Suprapubic skin (tissue), 4 donors: ENCODE measurements at regions not wholly inside any gene's neighbourhood (a gene's known extent, or its start where the extent isn't known, plus 50 kb on each side); places are given as distances from the start of the nearest gene placed in this dataset.

Experiments
- DNase-seq, 2 donors: peaks; one replicate each; pipeline ENCODE4 v3.0.0-alpha.2; 2019; ENCODE audit warnings: low spot score in 2 of 2
- H3K27ac ChIP-seq: fragments of 200-600 bp; sonication (generic); one replicate; pipeline ENCODE4 v1.5.1; 2019
- H3K27me3 ChIP-seq: fragments of 200-600 bp; sonication (generic); one replicate; pipeline ENCODE4 v1.5.1; 2019
- H3K36me3 ChIP-seq: fragments of 200-600 bp; sonication (generic); one replicate; pipeline ENCODE4 v1.5.1; 2019
- H3K4me1 ChIP-seq: fragments of 200-600 bp; sonication (generic); one replicate; pipeline ENCODE4 v1.5.1; 2019
- H3K4me3 ChIP-seq: fragments of 200-600 bp; sonication (generic); one replicate; pipeline ENCODE4 v1.5.1; 2019; ENCODE audit warnings: mild to moderate bottlenecking
- H3K9me3 ChIP-seq: fragments of 200-600 bp; sonication (generic); one replicate; pipeline ENCODE4 v1.5.1; 2019
- EP300 ChIP-seq: sonication (generic); formaldehyde crosslinking; IDR thresholded peaks from one replicate; pipeline ENCODE4 v1.6.1; 2017; ENCODE audit warnings: antibody characterized with exemption
- POLR2A ChIP-seq, 2 donors: fragments of 450-650 bp; IDR thresholded peaks; one replicate each; pipeline ENCODE4 v1.6.1; 2017; ENCODE audit warnings: antibody characterized with exemption in 2 of 2, mild to moderate bottlenecking in 2 of 2, moderate library complexity in 2 of 2
- POLR2AphosphoS5 ChIP-seq, 3 donors: sonication (generic); formaldehyde crosslinking; IDR thresholded peaks; one replicate each; pipeline ENCODE4 v1.6.1; 2017; ENCODE audit warnings: antibody characterized with exemption in 3 of 3
- WGBS: methylation state at CpG from one replicate; pipeline ENCODE4 v1.1.5; 2018; 5-methylcytosine and 5-hydroxymethylcytosine counted together
- TF ChIP-seq, protein P1 (sequence below), 2 donors: fragments of 200-600 bp in 1 of 2; fragments of 450-650 bp in 1 of 2; sonication (generic) in 1 of 2; IDR thresholded peaks; one replicate each; pipeline ENCODE4 v1.5.1; 2016 to 2019; ENCODE audit warnings: antibody characterized with exemption in 2 of 2, mild to moderate bottlenecking in 1 of 2, moderate library complexity in 1 of 2

DNA sequence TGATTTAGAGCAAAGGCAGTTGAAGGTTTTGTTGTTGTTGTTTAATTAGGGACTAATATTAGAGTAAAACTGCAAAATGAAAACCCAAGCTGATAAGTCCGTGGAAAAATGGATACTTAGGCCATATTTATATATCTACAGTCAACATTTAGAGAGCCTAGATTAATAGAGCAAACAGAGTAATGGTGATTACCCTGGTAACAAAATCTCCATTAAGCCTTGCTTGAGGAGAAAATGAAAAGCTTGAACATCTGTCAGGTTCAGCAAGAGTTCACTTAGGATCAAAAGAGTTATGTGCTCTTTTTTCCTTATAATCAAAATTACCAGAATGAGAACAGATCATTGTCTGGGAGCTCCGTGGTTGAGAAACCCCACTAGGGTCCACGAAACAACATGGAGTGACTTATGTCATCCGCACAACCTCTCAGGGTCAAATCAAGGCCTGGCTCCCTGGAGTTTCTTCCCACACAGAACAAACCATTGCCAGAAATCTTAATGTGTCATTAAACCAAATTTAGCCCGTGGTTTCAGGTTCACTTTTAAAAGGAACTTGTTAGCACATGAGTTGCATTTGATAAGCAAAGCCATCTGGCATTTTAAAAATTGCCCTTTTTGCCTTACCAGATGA is 381.2 kb downstream of the GABRB3 start:
- H3K4me3 ChIP-seq = no peak overlapping the region
- no peaks in the 10 kb centered on the region for H3K9me3 ChIP-seq
- TF ChIP-seq POLR2A (IDR thresholded peaks at IDR 0.05) = no peak
- TF ChIP-seq, protein P1, sequence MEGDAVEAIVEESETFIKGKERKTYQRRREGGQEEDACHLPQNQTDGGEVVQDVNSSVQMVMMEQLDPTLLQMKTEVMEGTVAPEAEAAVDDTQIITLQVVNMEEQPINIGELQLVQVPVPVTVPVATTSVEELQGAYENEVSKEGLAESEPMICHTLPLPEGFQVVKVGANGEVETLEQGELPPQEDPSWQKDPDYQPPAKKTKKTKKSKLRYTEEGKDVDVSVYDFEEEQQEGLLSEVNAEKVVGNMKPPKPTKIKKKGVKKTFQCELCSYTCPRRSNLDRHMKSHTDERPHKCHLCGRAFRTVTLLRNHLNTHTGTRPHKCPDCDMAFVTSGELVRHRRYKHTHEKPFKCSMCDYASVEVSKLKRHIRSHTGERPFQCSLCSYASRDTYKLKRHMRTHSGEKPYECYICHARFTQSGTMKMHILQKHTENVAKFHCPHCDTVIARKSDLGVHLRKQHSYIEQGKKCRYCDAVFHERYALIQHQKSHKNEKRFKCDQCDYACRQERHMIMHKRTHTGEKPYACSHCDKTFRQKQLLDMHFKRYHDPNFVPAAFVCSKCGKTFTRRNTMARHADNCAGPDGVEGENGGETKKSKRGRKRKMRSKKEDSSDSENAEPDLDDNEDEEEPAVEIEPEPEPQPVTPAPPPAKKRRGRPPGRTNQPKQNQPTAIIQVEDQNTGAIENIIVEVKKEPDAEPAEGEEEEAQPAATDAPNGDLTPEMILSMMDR (IDR thresholded peaks at IDR 0.05) = no peak
- TF ChIP-seq EP300 = no peak
- TF ChIP-seq POLR2AphosphoS5 (IDR thresholded peaks at IDR 0.05) = no peak
- H3K27me3 ChIP-seq = no peaks in the 10 kb centered on the region
- no peak for DNase-seq
- WGBS = 68% methylated on average over 5 of the region's 5 CpGs
- H3K36me3 ChIP-seq = no peaks in the 10 kb centered on the region
- H3K27ac ChIP-seq = no peak overlapping the region
- no peaks in the 10 kb centered on the region for H3K4me1 ChIP-seq

DNA sequence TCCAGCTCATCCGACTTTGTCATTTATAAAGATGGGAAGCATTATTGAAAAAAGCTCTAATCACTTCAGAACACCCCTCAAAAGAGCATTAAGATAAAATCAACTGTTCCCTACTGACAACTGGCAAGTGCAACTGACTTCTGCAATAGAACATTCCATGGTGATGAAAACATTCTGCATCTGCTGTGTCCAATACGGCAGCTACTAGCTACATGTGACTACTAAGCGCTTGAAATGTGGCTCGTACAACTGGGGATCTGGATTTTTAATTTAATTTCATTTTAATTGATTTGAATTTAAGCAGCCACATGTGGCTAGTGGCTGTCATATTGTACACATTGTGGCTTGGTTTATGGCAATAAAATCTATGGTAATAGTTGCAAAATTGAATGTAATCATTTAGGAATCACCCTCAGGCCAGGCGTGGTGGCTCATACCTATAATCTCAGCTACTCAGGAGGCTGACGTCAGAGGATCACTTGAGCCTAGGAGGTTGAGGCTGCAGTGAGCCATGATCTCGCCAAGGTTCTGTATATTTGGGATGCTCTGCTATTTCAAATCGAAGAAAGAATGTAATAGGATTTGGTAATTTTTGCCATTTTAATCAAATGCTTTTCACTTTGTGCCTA is 390.3 kb downstream of the GABRB3 start:
- Histone ChIP-seq H3K4me3 (no peak overlapping the region), H3K9me3 (peaks cover 1% of the 10 kb centered on the region), H3K4me1 (no peaks in the 10 kb centered on the region), H3K36me3 (no peaks in the 10 kb centered on the region), H3K27me3 (no peaks in the 10 kb centered on the region), H3K27ac (no peak overlapping the region)
- TF ChIP-seq POLR2A (IDR thresholded peaks at IDR 0.05) = no peak
- TF ChIP-seq, protein P1 (IDR thresholded peaks at IDR 0.05) = no peak
- TF ChIP-seq EP300 = no peak
- TF ChIP-seq POLR2AphosphoS5 (IDR thresholded peaks at IDR 0.05) = no peak
- DNase-seq = no peak
- WGBS = 82% methylated on average over 8 of the region's 8 CpGs

DNA sequence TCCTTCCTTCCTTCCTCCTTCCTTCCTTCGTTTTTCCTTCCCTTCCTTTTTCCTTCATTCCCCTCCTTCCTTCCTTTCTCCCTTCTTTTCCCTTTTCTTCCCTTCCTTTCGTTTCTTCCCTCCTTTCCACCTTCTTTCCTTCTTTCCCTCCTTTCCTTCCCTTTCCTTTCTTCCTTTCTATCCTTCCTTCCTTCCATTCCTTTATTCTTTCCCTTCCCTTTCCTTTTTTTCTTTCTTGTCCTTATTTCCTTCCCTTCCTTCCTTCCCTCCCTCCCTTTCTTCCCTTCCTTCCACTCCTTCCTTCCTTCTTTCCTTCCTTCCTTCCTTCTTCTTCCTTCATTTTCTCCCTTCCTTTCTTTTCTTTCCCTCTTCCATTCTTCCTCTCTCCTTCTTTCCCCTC is 394.6 kb downstream of the GABRB3 start:
- Histone ChIP-seq H3K27ac (no peak overlapping the region), H3K9me3 (peaks cover 20% of the 10 kb centered on the region), H3K27me3 (no peaks in the 10 kb centered on the region), H3K4me3 (no peak overlapping the region), H3K4me1 (no peaks in the 10 kb centered on the region), H3K36me3 (no peaks in the 10 kb centered on the region)
- no peak for DNase-seq
- TF ChIP-seq, protein P1 (IDR thresholded peaks at IDR 0.05) = no peak
- no peak for TF ChIP-seq EP300
- TF ChIP-seq POLR2AphosphoS5 (IDR thresholded peaks at IDR 0.05) = no peak
- no peak for TF ChIP-seq POLR2A (IDR thresholded peaks at IDR 0.05)
- WGBS = 58% methylated on average over 2 of the region's 2 CpGs

DNA sequence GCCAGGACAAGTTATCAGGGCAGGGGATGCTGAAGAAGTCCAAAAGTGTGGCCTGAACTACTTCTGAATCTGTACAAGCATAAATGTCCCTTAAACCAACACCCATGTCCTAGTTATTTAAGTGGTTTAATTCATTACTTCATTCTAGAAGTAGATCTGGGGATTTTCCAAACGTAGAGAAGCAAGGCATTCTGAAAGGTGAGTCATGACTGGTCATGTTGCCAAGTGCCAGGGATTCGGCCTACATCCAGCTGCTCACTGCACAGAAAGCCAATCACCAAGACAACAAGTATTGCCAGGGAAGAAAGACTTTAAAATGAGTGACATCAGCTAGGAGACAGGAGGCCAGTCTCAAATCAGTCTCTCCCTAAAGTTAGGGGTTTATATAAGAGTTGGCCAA is 396.6 kb downstream of the GABRB3 start:
- H3K4me3 ChIP-seq = no peak overlapping the region
- peaks cover 20% of the 10 kb centered on the region for H3K9me3 ChIP-seq
- TF ChIP-seq POLR2A (IDR thresholded peaks at IDR 0.05) (no peak), EP300 (no peak), POLR2AphosphoS5 (IDR thresholded peaks at IDR 0.05) (no peak)
- TF ChIP-seq, protein P1 (IDR thresholded peaks at IDR 0.05) = no peak
- no peak for DNase-seq
- no peaks in the 10 kb centered on the region for H3K27me3 ChIP-seq
- H3K27ac ChIP-seq = no peak overlapping the region
- H3K36me3 ChIP-seq = no peaks in the 10 kb centered on the region
- WGBS = 57% methylated on average over 2 of the region's 2 CpGs
- H3K4me1 ChIP-seq = no peaks in the 10 kb centered on the region

DNA sequence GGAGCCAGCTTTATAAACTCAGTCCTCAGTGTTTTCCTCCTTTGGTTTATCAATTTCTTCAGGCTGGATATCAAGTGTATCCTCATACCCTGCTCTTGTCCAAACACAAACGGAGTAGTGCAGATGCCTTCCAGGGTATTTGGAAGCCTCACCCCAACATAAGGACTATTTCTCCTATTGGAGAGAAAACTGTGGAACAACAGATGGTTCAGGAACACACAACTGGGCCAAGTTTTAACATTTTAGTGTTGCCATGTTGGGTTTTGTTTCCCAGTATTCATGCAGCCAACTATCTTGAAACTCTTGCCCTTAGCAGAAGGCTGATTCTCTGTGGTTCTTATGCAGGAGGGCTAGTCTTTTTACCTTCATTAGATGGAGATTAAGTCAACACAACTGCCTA is 398.1 kb downstream of the GABRB3 start:
- no peaks in the 10 kb centered on the region for H3K4me1 ChIP-seq
- TF ChIP-seq POLR2A (IDR thresholded peaks at IDR 0.05) (no peak), EP300 (no peak), POLR2AphosphoS5 (IDR thresholded peaks at IDR 0.05) (no peak)
- TF ChIP-seq, protein P1 (IDR thresholded peaks at IDR 0.05) = no peak
- no peak overlapping the region for H3K27ac ChIP-seq
- DNase-seq = no peak
- no peaks in the 10 kb centered on the region for H3K36me3 ChIP-seq
- WGBS = 70% methylated on average over 1 of the region's 1 CpG
- peaks cover 20% of the 10 kb centered on the region for H3K9me3 ChIP-seq
- no peak overlapping the region for H3K4me3 ChIP-seq
- no peaks in the 10 kb centered on the region for H3K27me3 ChIP-seq
